SK-N-SH treated with all-trans-retinoic acid at 6 μM for 48 hours (cell line): ENCODE measurements at regions not wholly inside any gene's neighbourhood (a gene's known extent, or its start where the extent isn't known, plus 50 kb on each side); places are given as distances from the start of the nearest gene placed in this dataset.

ENCODE experiments used
- ATAC-seq: fragments of 200-7000 bp; cut with Tn5 transposase; 3 replicates; pipeline ENCODE4 v1.9.1; 2020; ENCODE audit warnings: mild to moderate bottlenecking, moderate library complexity
- ARNTL ChIP-seq: fragments of 450-650 bp; formaldehyde crosslinking; IDR thresholded peaks from 2 replicates; pipeline ENCODE4 v1.5.0; 2020; ENCODE audit warnings: low read depth, mild to moderate bottlenecking, moderate library complexity, borderline replicate concordance
- BACH2 ChIP-seq: fragments of 250-450 bp; sonication (Bioruptor Pico); IDR thresholded peaks from 2 replicates; pipeline ENCODE4 v1.9.0; 2021; ENCODE audit warnings: mild to moderate bottlenecking, borderline replicate concordance
- CSDC2 ChIP-seq: fragments of 250-450 bp; sonication (Bioruptor Pico); IDR thresholded peaks from 2 replicates; pipeline ENCODE4 v1.5.0; 2020; ENCODE audit warnings: mild to moderate bottlenecking, moderate library complexity
- GLIS3 ChIP-seq: fragments of 250-450 bp; sonication (Bioruptor Pico); IDR thresholded peaks from 2 replicates; pipeline ENCODE4 v1.5.0; 2020; ENCODE audit warnings: mild to moderate bottlenecking, moderate library complexity
- ISL1 ChIP-seq: fragments of 250-450 bp; sonication (Bioruptor Pico); IDR thresholded peaks from 2 replicates; pipeline ENCODE4 v2.1.2; 2022; ENCODE audit warnings: mild to moderate bottlenecking, moderate library complexity
- OSR1 ChIP-seq: fragments of 250-450 bp; sonication (Bioruptor Pico); IDR thresholded peaks from 2 replicates; pipeline ENCODE4 v1.8.0; 2022; ENCODE audit warnings: moderate library complexity, mild to moderate bottlenecking, inconsistent platforms
- PPARA ChIP-seq: fragments of 250-450 bp; sonication (Bioruptor Pico); IDR thresholded peaks from 2 replicates; pipeline ENCODE4 v1.5.0; 2020; ENCODE audit warnings: mild to moderate bottlenecking, borderline replicate concordance
- RARB ChIP-seq: fragments of 250-450 bp; sonication (Bioruptor Pico); IDR thresholded peaks from 2 replicates; pipeline ENCODE4 v1.8.0; 2021; ENCODE audit warnings: mild to moderate bottlenecking, moderate library complexity
- TCF4 ChIP-seq: fragments of 250-450 bp; sonication (Bioruptor Pico); IDR thresholded peaks from 2 replicates; pipeline ENCODE4 v1.8.0; 2021; ENCODE audit warnings: mild to moderate bottlenecking, moderate library complexity, borderline replicate concordance
- TOX ChIP-seq: fragments of 250-450 bp; sonication (Bioruptor Pico); IDR thresholded peaks from 2 replicates; pipeline ENCODE4 v1.8.0; 2021; ENCODE audit warnings: mild to moderate bottlenecking, moderate library complexity, borderline replicate concordance
- ZC3H10 ChIP-seq: fragments of 250-450 bp; sonication (Bioruptor Pico); IDR thresholded peaks from 2 replicates; pipeline ENCODE4 v1.5.1; 2021; ENCODE audit warnings: mild to moderate bottlenecking, moderate library complexity
- ZFP3 ChIP-seq: fragments of 250-450 bp; sonication (Bioruptor Pico); IDR thresholded peaks from 2 replicates; pipeline ENCODE4 v1.5.0; 2020; ENCODE audit warnings: mild to moderate bottlenecking, moderate library complexity
- ZFP30 ChIP-seq: fragments of 450-650 bp; formaldehyde crosslinking; IDR thresholded peaks from 2 replicates; pipeline ENCODE4 v1.5.0; 2022; ENCODE audit warnings: mild to moderate bottlenecking, moderate library complexity
- ZNF70 ChIP-seq: fragments of 450-650 bp; formaldehyde crosslinking; IDR thresholded peaks from 2 replicates; pipeline ENCODE4 v1.5.0; 2020; ENCODE audit warnings: mild to moderate bottlenecking, moderate library complexity
- TF ChIP-seq, protein P1 (sequence below): fragments of 250-450 bp; sonication (Bioruptor Pico); IDR thresholded peaks from 2 replicates; pipeline ENCODE4 v1.5.0; 2020; ENCODE audit warnings: mild to moderate bottlenecking, moderate library complexity
- TF ChIP-seq, protein P2 (sequence below): fragments of 250-450 bp; sonication (Bioruptor Pico); IDR thresholded peaks from 2 replicates; pipeline ENCODE4 v1.8.0; 2020; ENCODE audit warnings: mild to moderate bottlenecking, moderate library complexity, borderline replicate concordance
- TF ChIP-seq, protein P3 (sequence below): fragments of 250-450 bp; sonication (Bioruptor Pico); IDR thresholded peaks from 2 replicates; pipeline ENCODE4 v1.5.1; 2020; ENCODE audit warnings: low read depth, mild to moderate bottlenecking, moderate library complexity
- TF ChIP-seq, protein P4 (sequence below): fragments of 250-450 bp; sonication (Bioruptor Pico); IDR thresholded peaks from 2 replicates; pipeline ENCODE4 v1.5.1; 2021; ENCODE audit warnings: mild to moderate bottlenecking, moderate library complexity

DNA sequence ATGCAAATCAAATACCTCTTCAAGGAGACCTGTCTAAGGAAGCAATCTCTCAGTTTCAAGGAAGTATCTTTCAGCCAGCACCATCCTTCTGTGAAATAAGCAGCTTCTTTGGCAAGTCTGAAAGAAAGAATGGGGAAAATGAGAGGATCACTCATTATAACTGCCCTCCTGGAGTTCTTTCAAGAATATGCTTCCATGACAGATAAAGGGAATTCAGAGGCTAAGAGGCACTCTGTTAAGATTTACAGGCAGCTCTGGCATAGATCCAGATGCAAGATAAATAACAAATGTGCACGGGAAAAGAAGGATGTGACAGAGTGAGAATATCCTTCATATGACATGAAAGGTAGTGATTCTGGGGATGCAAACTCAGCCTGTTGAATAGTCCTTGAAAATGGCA is 348.2 kb upstream of the CCNG1 start:
- no peak for ATAC-seq
- no peak for TF ChIP-seq PPARA (CRISPR knock-in tag)
- TF ChIP-seq RARB (CRISPR knock-in tag), result no peak
- no peak for TF ChIP-seq ZNF70 (CRISPR knock-in tag)
- TF ChIP-seq, protein P1, sequence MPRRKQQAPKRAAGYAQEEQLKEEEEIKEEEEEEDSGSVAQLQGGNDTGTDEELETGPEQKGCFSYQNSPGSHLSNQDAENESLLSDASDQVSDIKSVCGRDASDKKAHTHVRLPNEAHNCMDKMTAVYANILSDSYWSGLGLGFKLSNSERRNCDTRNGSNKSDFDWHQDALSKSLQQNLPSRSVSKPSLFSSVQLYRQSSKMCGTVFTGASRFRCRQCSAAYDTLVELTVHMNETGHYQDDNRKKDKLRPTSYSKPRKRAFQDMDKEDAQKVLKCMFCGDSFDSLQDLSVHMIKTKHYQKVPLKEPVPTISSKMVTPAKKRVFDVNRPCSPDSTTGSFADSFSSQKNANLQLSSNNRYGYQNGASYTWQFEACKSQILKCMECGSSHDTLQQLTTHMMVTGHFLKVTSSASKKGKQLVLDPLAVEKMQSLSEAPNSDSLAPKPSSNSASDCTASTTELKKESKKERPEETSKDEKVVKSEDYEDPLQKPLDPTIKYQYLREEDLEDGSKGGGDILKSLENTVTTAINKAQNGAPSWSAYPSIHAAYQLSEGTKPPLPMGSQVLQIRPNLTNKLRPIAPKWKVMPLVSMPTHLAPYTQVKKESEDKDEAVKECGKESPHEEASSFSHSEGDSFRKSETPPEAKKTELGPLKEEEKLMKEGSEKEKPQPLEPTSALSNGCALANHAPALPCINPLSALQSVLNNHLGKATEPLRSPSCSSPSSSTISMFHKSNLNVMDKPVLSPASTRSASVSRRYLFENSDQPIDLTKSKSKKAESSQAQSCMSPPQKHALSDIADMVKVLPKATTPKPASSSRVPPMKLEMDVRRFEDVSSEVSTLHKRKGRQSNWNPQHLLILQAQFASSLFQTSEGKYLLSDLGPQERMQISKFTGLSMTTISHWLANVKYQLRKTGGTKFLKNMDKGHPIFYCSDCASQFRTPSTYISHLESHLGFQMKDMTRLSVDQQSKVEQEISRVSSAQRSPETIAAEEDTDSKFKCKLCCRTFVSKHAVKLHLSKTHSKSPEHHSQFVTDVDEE (CRISPR knock-in tag), result no peak
- TF ChIP-seq GLIS3 (CRISPR knock-in tag), result no peak

DNA sequence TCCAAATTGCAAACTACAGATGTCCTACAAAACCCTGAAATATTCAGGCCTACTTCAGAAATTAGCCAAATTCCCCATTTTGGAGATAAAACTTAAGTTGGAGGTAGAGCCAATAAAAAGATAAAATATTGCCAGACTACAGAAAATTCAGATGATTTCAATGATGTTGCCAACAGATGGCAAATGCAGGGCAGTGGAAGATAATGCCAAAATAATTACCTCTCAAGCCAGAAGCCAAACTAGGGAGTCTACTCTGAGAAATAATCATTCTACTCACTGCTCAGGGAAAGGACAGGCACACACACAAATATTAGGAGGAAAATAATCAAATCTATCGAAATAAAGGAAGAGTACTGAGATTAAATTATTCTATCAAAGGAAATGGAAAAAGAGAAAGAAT is 347.5 kb upstream of the CCNG1 start:
- ATAC-seq, result no peak
- TF ChIP-seq, protein P2, sequence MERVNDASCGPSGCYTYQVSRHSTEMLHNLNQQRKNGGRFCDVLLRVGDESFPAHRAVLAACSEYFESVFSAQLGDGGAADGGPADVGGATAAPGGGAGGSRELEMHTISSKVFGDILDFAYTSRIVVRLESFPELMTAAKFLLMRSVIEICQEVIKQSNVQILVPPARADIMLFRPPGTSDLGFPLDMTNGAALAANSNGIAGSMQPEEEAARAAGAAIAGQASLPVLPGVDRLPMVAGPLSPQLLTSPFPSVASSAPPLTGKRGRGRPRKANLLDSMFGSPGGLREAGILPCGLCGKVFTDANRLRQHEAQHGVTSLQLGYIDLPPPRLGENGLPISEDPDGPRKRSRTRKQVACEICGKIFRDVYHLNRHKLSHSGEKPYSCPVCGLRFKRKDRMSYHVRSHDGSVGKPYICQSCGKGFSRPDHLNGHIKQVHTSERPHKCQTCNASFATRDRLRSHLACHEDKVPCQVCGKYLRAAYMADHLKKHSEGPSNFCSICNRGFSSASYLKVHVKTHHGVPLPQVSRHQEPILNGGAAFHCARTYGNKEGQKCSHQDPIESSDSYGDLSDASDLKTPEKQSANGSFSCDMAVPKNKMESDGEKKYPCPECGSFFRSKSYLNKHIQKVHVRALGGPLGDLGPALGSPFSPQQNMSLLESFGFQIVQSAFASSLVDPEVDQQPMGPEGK (CRISPR knock-in tag), result no peak
- TF ChIP-seq GLIS3 (CRISPR knock-in tag) (no peak), TCF4 (CRISPR knock-in tag) (no peak), OSR1 (CRISPR knock-in tag) (no peak), CSDC2 (CRISPR knock-in tag) (no peak), ISL1 (CRISPR knock-in tag) (no peak), TOX (CRISPR knock-in tag) (no peak)
- TF ChIP-seq, protein P3, sequence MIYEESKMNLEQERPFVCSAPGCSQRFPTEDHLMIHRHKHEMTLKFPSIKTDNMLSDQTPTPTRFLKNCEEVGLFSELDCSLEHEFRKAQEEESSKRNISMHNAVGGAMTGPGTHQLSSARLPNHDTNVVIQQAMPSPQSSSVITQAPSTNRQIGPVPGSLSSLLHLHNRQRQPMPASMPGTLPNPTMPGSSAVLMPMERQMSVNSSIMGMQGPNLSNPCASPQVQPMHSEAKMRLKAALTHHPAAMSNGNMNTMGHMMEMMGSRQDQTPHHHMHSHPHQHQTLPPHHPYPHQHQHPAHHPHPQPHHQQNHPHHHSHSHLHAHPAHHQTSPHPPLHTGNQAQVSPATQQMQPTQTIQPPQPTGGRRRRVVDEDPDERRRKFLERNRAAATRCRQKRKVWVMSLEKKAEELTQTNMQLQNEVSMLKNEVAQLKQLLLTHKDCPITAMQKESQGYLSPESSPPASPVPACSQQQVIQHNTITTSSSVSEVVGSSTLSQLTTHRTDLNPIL (CRISPR knock-in tag), result no peak

DNA sequence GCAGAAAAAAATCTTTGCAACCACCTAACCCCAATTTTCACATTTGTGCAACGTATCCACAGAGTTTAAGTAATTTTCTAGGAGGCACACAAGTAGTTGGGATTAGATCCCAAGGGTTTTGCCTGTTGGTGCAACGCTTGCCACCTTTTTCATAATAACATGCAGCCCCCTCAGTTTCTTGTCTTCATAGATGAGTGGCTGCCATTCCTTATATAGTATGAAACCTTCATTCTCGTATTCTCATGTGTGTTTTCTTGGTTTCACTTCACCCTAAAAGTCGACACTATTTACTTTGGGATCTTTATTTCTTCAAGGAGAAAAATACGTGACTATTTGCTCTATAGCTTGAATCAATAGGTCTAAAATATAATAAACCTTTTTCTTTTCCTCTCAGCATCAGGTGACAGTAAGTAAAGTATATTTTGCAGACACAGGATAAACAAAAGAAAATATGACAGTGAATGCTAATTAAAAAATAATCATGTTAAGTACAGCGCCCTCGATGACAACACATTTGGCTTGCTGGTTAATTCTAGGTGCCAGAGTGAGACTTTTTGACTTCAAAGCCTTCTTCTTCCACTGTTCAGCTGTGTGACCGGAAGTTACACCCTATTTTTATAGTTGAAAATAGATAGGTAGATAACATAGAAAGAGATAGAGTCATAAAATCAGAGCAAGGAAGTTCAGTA is 342.8 kb upstream of the CCNG1 start:
- no peak for ATAC-seq
- no peak for TF ChIP-seq TCF4 (CRISPR knock-in tag)

DNA sequence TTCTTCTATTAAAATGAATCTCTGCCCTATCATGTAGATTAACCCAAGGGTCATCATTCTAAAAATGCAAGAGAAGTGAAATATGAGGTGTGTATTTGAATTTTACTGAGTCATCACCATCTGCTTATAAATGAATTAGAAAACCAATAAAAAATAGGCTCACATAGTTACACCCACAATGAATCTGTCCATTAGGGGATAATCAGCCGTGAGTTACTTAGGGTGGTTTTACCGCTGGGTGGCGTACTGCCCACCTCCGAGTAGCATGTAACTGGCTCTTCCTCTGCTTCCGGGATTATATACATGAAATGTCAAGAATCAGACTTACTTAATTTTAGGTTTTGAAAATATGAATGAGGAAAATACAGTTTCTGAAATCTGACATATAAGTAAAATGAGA is 332.9 kb upstream of the CCNG1 start:
- TF ChIP-seq PPARA (CRISPR knock-in tag), result no peak
- TF ChIP-seq BACH2, result no peak
- TF ChIP-seq OSR1 (CRISPR knock-in tag), result no peak
- TF ChIP-seq, protein P2 (CRISPR knock-in tag), result no peak
- no peak for TF ChIP-seq CSDC2 (CRISPR knock-in tag)
- no peak for TF ChIP-seq RARB (CRISPR knock-in tag)
- no peak for TF ChIP-seq ISL1 (CRISPR knock-in tag)
- TF ChIP-seq, protein P4, sequence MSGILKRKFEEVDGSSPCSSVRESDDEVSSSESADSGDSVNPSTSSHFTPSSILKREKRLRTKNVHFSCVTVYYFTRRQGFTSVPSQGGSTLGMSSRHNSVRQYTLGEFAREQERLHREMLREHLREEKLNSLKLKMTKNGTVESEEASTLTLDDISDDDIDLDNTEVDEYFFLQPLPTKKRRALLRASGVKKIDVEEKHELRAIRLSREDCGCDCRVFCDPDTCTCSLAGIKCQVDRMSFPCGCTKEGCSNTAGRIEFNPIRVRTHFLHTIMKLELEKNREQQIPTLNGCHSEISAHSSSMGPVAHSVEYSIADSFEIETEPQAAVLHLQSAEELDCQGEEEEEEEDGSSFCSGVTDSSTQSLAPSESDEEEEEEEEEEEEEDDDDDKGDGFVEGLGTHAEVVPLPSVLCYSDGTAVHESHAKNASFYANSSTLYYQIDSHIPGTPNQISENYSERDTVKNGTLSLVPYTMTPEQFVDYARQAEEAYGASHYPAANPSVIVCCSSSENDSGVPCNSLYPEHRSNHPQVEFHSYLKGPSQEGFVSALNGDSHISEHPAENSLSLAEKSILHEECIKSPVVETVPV (CRISPR knock-in tag), result no peak
- no peak for TF ChIP-seq ARNTL (CRISPR knock-in tag)
- TF ChIP-seq, protein P3 (CRISPR knock-in tag), result no peak
- TF ChIP-seq ZFP30 (CRISPR knock-in tag), result no peak
- TF ChIP-seq ZFP3, result no peak
- no peak for TF ChIP-seq ZC3H10
- ATAC-seq, result no peak
